CD4-positive, alpha-beta T cell treated with Interleukin-17A for 1 hour (primary cell): ENCODE measurements at regions not wholly inside any gene's neighbourhood (a gene's known extent, or its start where the extent isn't known, plus 50 kb on each side); places are given as distances from the start of the nearest gene placed in this dataset.

Experiments
- DNase-seq: peaks from one replicate; pipeline ENCODE4 v3.0.0-alpha.2; 2020

DNA sequence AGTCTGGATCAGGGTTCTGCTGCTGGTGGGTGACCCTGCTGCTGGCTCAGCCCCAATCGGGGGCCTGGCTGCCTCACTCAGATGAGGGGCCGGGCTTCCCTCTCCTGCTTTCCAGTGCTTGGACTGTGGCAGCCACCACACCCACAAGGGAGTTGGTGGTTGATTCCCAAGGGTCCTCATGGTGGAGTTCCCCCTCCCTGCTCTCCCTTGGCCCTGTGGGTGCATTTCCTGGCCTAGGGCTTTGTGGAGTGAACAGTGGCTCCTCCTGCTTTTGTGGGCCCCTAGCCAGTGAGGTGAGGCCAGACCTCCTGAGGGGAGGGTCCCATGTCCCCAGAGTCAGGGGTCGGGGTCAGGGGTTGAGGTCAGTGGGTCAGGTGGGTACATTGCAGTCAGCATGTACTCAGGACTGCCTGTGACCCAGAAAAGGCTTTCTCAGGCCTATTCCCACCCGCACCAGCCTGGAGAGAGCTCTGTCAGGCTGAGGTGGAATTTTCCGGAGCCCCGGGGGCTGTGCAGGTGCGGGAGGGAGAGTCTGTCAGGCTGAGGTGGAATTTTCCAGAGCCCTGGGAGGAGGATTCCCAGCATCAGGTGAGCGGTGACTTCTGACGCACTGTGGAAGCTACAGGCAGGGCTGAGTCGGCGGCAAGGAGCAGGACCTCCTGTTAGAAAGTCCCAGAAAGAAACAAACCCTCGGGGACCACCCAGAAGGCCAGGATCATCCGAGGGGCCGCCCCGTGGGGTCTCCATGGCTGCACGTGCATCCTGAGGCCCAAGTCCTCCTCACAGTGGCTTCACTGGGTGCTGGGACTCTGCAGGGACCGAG lies 94.4 kb upstream of the INSIG1 start:
- no peak for DNase-seq

GRCh38 chr7:155203882-155204691 lies 93.6 kb upstream of the INSIG1 start:
- no peak for DNase-seq

GRCh38 chr7:155204744-155205367 lies 92.8 kb upstream of the INSIG1 start:
- DNase-seq: no peak

DNA sequence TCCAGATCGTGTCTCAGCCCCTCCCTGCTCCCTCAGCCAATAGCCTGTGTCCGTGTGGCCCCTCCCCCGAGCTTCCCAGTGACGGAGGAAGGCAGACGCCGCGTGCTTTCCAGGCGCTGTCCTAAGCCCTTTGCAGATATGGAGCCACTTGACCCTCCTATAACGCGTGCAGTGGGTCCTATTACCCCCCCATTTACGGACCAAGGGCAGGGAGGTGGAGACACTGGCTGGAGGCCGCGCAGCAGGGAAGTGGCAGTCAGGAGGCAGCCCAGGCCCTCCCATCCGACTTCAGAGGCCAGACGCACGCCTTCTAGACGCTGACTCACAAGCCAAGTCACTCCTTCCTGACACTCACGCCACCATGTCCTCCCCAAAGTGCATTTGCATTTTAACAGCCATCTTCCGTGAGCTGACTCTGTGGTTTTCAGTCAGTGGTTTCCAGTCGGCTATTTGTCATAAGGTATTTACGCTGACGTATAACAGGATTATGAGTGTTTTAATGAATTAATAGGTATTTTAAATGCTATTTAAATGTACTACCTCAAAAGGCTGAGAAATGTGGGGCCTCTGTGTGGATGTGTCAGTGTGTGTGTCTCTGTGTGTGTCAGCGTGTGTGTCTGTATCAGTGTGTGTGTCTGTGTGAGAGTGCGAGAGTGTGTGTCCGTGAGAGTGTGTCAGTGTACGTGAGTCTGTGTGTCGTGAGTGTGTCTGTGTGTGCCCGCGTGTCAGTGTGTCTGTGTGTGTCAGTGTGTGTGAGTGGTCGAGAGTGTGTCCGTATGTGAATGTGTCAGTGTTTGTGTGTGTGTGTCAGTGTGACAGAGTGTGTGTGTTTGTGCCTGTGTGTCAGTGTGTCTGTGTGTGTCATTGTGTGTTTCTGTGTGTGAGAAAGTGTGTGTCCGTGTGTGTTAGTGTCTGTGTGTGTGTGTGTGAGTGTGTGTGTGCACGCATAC lies 92.0 kb upstream of the INSIG1 start:
- DNase-seq: peak; percentile 93

GRCh38 chr7:155206318-155207020 lies 91.2 kb upstream of the INSIG1 start:
- DNase-seq: peak; percentile 83

DNA sequence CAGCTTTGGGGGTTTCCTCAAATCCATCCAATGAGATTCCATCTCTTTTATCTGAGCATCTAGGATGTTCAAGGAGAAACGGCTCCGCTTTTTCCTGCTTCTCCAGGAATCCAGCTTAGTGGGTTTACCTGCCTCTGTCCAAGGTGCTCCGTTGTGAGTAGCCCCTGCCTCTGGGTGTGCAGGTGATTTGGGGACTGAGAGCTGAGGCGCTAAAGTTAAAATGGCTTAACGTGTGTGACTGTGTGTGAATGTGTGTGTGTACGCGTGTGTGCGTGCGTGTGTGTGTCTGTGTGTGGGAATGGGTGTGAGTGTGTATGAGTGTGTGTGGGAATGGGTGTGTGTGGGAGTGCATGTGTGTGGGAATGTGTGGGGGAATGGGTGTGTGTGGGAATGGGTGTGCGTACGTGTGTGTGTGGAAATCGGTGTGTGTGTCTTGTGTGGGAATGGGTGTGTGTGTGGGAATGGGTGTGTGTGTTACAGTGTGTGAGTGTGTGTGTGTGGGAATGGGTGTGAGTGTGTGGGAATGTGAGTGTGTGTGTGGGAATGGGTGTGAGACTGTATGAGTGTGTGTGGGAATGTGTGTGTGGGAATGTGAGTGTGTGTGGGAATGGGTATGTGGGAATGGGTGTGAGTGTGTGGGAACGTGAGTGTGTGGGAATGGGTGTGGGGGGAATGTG lies 90.2 kb upstream of the INSIG1 start:
- DNase-seq: no peak

DNA sequence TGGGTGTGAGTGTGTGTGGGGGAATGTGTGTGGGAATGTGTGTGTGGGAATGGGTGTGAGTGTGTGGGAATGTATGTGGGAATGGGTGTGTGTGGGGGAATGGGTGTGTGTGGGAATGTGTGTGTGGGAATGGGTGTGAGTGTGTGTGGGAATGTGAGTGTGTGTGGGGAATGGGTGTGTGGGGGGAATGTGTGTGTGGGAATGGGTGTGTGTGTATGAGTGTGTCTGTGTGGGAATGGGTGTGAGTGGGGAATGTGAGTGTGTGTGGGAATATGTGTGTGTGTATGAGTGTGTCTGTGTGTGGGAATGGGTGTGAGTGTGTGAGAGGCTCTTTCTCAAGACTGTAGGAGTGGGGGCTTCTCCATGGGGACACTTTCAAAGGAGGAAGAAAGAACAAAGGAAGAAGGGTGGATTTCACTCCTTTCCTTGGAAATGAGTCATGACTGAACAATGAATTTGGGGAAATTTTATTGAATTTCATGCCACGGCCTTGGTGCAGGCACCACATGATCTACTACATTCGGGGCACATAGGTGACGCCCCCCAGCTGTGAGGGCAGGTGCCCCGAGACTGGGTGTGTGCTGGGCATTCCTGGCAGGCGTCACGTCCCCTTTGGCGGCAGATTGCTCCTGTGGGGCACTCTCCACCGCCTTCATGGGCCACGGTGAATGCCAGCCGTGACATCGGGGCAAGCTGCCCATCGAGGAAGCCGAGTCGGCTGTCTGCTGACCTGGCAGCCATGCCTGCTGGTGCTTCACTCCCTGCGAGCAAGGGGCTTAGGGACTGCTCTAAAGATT lies 88.8 kb upstream of the INSIG1 start:
- peak; percentile 6 for DNase-seq

- no peak for DNase-seq
Observed at GRCh38 chr7:155209478-155210319, 88.0 kb upstream of the INSIG1 start.

GRCh38 chr7:155210356-155210755 lies 87.3 kb upstream of the INSIG1 start:
- DNase-seq: no peak

GRCh38 chr7:155211173-155211572 lies 86.5 kb upstream of the INSIG1 start:
- DNase-seq: no peak

GRCh38 chr7:155211761-155212160 lies 85.9 kb upstream of the INSIG1 start:
- DNase-seq: no peak

- DNase-seq: no peak
Observed at GRCh38 chr7:155212301-155213015, 85.2 kb upstream of the INSIG1 start.

DNA sequence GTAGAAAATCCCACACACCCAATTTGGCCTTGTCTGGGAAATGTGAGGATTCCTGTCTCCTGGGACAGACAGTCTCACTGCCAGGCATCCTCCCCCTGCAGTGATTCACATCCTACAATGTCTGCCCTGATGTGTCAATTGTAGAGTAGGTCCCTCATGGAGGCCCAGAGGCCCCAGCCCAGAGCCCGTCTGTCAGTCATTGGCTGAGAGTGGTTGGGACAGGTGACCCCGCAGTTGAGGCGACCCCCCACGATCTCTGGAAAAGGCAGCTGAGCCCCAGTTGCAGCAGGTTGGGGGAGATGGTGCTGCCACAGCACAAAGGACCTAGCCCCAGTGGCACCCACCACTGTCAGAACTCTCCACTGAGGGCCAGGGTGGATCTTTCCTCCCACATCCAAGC lies 84.3 kb upstream of the INSIG1 start:
- no peak for DNase-seq

- DNase-seq: no peak
Observed at GRCh38 chr7:155213955-155214740, 83.5 kb upstream of the INSIG1 start.

DNA sequence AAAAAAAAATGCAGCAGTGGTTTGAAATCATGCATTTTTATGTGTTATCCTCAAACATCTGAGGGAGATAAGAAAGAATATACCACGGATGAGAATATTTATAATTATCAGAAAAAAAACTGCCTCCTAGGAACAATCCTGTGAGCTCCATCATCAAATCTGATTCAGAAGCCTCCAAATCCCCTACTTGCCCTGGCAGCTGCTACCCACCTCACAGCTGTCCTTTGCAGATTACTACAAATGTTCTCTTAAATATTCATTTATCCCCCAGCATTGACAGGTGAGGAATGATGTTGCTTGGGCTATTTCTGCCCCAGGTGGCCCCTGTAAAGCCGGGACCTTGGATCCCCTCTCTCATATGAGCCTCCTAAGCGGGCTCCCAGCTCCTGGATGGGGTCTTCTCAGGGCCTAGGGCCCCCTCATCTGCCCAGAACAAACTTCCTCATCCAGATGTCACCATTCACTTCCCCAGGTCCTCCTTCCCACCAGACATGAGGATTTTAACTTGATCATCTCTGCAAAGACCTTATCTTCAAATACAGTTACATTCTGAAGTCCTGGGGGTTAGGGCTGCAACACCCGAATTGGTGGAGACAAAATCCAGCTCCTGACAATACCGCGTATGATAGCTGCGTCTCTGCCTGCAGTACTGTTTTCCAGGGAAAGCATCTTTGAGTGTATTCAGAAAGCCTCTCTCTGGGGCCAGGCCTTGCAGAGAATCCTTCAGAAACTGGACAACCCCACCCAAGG lies 81.9 kb upstream of the INSIG1 start:
- no peak for DNase-seq

GRCh38 chr7:155216475-155217272 lies 81.0 kb upstream of the INSIG1 start:
- DNase-seq: no peak
